Stomach (tissue), 8 donors: ENCODE measurements at regions not wholly inside any gene's neighbourhood (a gene's known extent, or its start where the extent isn't known, plus 50 kb on each side); places are given as distances from the start of the nearest gene placed in this dataset.

Experiments used
- DNase-seq, 2 donors: peaks; one replicate each; pipeline versions ENCODE4 v3.0.0 to v3.0.0-alpha.2; 2013 to 2019
- H3K27ac ChIP-seq, 5 donors: fragments of 200-600 bp in 4 of 5; sonication (generic) in 4 of 5; one replicate each; pipeline ENCODE4 v1.5.1; 2013 to 2019; ENCODE audit warnings: mild to moderate bottlenecking in 1 of 5, moderate library complexity in 1 of 5
- H3K27me3 ChIP-seq, 3 donors: fragments of 200-600 bp; sonication (generic); one replicate each; pipeline ENCODE4 v1.5.1; 2017 to 2019; ENCODE audit warnings: mixed run types in 1 of 3
- H3K36me3 ChIP-seq, 4 donors: fragments of 200-600 bp; sonication (generic); 1 replicate in 3 of 4; 2 replicates in 1 of 4; pipeline ENCODE4 v1.5.1; 2016 to 2019
- H3K4me1 ChIP-seq, 4 donors: fragments of 200-600 bp; sonication (generic); one replicate each; pipeline ENCODE4 v1.5.1; 2016 to 2019
- H3K4me3 ChIP-seq, 4 donors: fragments of 200-600 bp; sonication (generic) in 3 of 4; one replicate each; pipeline ENCODE4 v1.5.1; 2016 to 2019; ENCODE audit warnings: mild to moderate bottlenecking in 1 of 4
- H3K9me3 ChIP-seq, 4 donors: fragments of 200-600 bp; sonication (generic); one replicate each; pipeline ENCODE4 v1.5.1; 2016 to 2019
- EP300 ChIP-seq: sonication (generic); formaldehyde crosslinking; IDR thresholded peaks from one replicate; pipeline ENCODE4 v1.6.1; 2017; ENCODE audit warnings: antibody characterized with exemption
- POLR2A ChIP-seq, 4 donors: fragments of 450-650 bp; IDR thresholded peaks; one replicate each; pipeline ENCODE4 v1.6.1; 2016; ENCODE audit warnings: antibody characterized with exemption in 4 of 4, control low read depth in 2 of 4, mild to moderate bottlenecking in 1 of 4, moderate library complexity in 1 of 4
- POLR2AphosphoS5 ChIP-seq, 3 donors: sonication (generic); formaldehyde crosslinking; IDR thresholded peaks; one replicate each; pipeline ENCODE4 v1.6.1; 2016; ENCODE audit warnings: antibody characterized with exemption in 3 of 3
- WGBS, 5 donors: extraction: QIAGEN DNeasy Blood & Tissue Kit in 3 of 5; methylation state at CpG; one replicate each; pipeline versions ENCODE4 v1.1.5 to v1.1.7; 2013 to 2018; 5-methylcytosine and 5-hydroxymethylcytosine counted together
- intact Hi-C: fragments of 100-400 bp; cut with DNase I; formaldehyde crosslinking; loops from one replicate; pipeline ENCODE4 v1.15.1; 2023; ENCODE audit warnings: low total_unique reads
- TF ChIP-seq, protein P1 (sequence below), 7 experiments: fragments of 450-650 bp in 4 of 7; fragments of 200-600 bp in 3 of 7; sonication (generic) in 3 of 7; IDR thresholded peaks; one replicate each; pipeline ENCODE4 v1.5.1; 2016 to 2019; ENCODE audit warnings: antibody characterized with exemption in 7 of 7, control low read depth in 2 of 7, mild to moderate bottlenecking in 1 of 7
- donor health status: healthy with polysubstance abuse.
- donor health status: Bipolar disorder and iron deficiency.
- donor health status: healthy.

- DNase-seq, result no peak
- TF ChIP-seq, protein P1, sequence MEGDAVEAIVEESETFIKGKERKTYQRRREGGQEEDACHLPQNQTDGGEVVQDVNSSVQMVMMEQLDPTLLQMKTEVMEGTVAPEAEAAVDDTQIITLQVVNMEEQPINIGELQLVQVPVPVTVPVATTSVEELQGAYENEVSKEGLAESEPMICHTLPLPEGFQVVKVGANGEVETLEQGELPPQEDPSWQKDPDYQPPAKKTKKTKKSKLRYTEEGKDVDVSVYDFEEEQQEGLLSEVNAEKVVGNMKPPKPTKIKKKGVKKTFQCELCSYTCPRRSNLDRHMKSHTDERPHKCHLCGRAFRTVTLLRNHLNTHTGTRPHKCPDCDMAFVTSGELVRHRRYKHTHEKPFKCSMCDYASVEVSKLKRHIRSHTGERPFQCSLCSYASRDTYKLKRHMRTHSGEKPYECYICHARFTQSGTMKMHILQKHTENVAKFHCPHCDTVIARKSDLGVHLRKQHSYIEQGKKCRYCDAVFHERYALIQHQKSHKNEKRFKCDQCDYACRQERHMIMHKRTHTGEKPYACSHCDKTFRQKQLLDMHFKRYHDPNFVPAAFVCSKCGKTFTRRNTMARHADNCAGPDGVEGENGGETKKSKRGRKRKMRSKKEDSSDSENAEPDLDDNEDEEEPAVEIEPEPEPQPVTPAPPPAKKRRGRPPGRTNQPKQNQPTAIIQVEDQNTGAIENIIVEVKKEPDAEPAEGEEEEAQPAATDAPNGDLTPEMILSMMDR (IDR thresholded peaks at IDR 0.05), result no peak
- TF ChIP-seq POLR2AphosphoS5 (IDR thresholded peaks at IDR 0.05), result no peak
- no peak for TF ChIP-seq POLR2A (IDR thresholded peaks at IDR 0.05)
- no peak for TF ChIP-seq EP300
- no peaks in the 10 kb centered on the region for H3K36me3 ChIP-seq
- H3K27me3 ChIP-seq, result no peaks in the 10 kb centered on the region
- H3K4me1 ChIP-seq, result peaks cover 0 to 12% (median 8%) of the 10 kb centered on the region in 4 donors
- no peak overlapping the region for H3K4me3 ChIP-seq
- H3K27ac ChIP-seq, result no peak overlapping the region
- peaks cover 0 to 11% (median 7%) of the 10 kb centered on the region in 4 donors for H3K9me3 ChIP-seq
- intact Hi-C loops, result no loop called here
- WGBS, 5 donors, result 74 to 86% (median 83%) methylated on average over 6 of the region's 6 CpGs
Observed at GRCh38 chr20:10129749-10130148, 88.9 kb upstream of the SNAP25 start.

DNA sequence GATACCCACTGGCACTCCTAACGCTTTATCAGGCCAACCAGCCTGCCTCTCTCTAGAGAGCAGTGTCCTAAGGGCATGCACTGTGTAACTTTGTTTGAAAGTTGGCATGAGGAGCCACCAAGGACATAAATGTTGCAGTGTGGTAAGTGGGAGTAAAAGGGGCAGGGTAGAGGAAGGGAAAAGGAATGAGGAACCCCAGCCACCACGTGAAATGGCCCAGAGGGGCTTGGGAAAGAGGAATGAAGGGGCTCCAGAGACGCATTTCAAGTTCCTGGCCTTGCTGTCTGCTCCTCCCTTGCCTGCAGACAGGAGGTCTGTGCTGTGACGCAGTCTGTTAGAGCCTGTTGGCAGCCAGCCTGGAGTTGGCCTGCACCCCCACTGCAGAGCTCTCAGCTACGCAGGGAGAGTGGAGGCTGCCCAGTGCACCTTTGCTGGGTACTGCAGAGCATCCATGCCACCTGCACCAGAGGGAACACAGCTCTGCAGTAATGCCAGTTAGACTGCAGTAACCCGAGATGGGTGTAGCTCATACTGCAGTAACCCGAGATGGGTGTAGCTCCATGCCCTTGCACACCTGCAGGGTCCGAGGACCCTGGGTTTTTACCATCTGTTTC, 86.8 kb upstream of the SNAP25 start:
- Histone ChIP-seq H3K9me3 (no peaks in the 10 kb centered on the region), H3K27ac (peak overlapping the region in 1 of 5 donors; percentile 72), H3K4me1 (peaks cover 0 to 12% (median 8%) of the 10 kb centered on the region in 4 donors), H3K4me3 (no peak overlapping the region), H3K36me3 (no peaks in the 10 kb centered on the region), H3K27me3 (no peaks in the 10 kb centered on the region)
- DNase-seq, result peak; percentile 72 to 88
- WGBS, 5 donors, result 17 to 29% (median 20%) methylated on average over 6 to 8 of the region's 8 CpGs
- TF ChIP-seq POLR2AphosphoS5 (IDR thresholded peaks at IDR 0.05), result no peak
- no peak for TF ChIP-seq POLR2A (IDR thresholded peaks at IDR 0.05)
- no peak for TF ChIP-seq EP300
- TF ChIP-seq, protein P1 (IDR thresholded peaks at IDR 0.05), result no peak
- intact Hi-C loops, result no loop called here

DNA sequence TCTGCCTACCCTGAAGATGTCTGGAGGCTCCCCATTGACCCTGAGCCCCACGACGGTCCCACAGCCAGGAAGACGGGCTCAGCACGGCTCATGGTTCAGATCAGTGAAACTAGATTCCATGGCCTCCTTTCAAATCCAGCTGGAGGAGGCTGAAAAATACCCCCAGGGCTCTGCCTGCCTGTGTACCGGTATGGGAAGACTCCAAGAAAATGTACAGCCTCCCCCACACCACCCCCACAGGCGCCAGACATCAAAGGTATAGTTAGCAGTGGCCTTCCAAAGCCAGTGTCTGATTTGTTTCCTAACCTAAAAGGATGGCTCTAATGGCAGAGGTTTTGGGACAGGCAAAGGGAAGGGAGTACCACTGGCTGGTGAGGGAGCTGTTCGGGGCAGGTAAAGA, 86.2 kb upstream of the SNAP25 start:
- 74 to 83% (median 81%) methylated on average over 7 of the region's 7 CpGs for WGBS, 5 donors
- no peaks in the 10 kb centered on the region for H3K9me3 ChIP-seq
- no peak for DNase-seq
- peaks cover 0 to 12% (median 8%) of the 10 kb centered on the region in 4 donors for H3K4me1 ChIP-seq
- H3K36me3 ChIP-seq, result no peaks in the 10 kb centered on the region
- H3K4me3 ChIP-seq, result no peak overlapping the region
- no peaks in the 10 kb centered on the region for H3K27me3 ChIP-seq
- intact Hi-C loops, result no loop called here
- no peak overlapping the region for H3K27ac ChIP-seq
- TF ChIP-seq, protein P1 (IDR thresholded peaks at IDR 0.05), result no peak
- no peak for TF ChIP-seq POLR2AphosphoS5 (IDR thresholded peaks at IDR 0.05)
- TF ChIP-seq POLR2A (IDR thresholded peaks at IDR 0.05), result no peak
- no peak for TF ChIP-seq EP300

DNA sequence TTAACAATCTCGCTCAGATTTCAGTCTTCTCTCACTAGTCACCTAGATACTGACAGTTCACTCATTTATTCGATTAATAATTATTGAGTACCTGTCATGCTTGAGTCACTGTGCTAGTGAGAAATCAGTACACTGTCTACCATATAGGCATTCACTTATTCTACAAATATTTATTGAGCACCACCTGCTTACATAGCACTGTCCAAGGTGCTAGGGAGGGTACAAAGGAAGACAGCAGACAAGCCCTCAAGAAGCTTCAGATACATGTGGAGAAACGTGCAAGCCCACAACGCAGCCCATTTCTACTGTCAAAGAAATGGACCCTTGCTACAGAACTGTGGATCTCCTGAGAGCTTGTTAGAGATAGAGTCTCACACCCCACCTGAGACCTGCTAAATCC, 85.1 kb upstream of the SNAP25 start:
- Histone ChIP-seq H3K9me3 (no peaks in the 10 kb centered on the region), H3K4me3 (no peak overlapping the region), H3K4me1 (peaks cover 0 to 12% (median 8%) of the 10 kb centered on the region in 4 donors), H3K36me3 (no peaks in the 10 kb centered on the region), H3K27me3 (no peaks in the 10 kb centered on the region), H3K27ac (no peak overlapping the region)
- no peak for DNase-seq
- TF ChIP-seq POLR2A (IDR thresholded peaks at IDR 0.05), result no peak
- no peak for TF ChIP-seq POLR2AphosphoS5 (IDR thresholded peaks at IDR 0.05)
- TF ChIP-seq, protein P1 (IDR thresholded peaks at IDR 0.05), result no peak
- no peak for TF ChIP-seq EP300
- intact Hi-C loops, result no loop called here
- WGBS, 5 donors, result 78 to 92% (median 84%) methylated on average over 4 of the region's 4 CpGs
